ENCODE measurements at regions not wholly inside any gene's neighbourhood (a gene's known extent, or its start where the extent isn't known, plus 50 kb on each side); places are given as distances from the start of the nearest gene placed in this dataset.
A peak's percentile ranks its signal among the peaks of the same experiment; 100 is the strongest.

DNA sequence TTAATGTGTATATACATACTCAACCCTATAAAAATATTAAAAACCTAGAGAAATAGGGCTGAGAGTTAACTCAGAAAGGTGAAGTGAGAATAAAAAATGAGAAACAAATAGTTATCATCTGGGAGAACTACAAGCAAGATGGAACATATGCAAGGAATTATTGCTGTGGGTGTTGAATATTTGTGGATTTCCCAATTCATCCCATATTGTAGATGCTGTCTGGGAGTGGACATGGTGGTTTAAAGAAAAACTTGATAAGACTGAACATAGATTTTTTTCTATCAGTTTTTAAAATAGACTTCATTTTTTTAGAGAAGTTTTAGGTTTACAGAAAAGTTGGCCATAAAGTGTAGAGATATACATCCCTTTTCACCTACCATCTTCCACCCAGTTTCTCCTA, 263.5 kb downstream of the SPATA31D1 start:
- TF ChIP-seq, protein P1, sequence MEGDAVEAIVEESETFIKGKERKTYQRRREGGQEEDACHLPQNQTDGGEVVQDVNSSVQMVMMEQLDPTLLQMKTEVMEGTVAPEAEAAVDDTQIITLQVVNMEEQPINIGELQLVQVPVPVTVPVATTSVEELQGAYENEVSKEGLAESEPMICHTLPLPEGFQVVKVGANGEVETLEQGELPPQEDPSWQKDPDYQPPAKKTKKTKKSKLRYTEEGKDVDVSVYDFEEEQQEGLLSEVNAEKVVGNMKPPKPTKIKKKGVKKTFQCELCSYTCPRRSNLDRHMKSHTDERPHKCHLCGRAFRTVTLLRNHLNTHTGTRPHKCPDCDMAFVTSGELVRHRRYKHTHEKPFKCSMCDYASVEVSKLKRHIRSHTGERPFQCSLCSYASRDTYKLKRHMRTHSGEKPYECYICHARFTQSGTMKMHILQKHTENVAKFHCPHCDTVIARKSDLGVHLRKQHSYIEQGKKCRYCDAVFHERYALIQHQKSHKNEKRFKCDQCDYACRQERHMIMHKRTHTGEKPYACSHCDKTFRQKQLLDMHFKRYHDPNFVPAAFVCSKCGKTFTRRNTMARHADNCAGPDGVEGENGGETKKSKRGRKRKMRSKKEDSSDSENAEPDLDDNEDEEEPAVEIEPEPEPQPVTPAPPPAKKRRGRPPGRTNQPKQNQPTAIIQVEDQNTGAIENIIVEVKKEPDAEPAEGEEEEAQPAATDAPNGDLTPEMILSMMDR (IDR thresholded peaks at IDR 0.05): no peak
- H3K27ac Mint-ChIP-seq: no peak overlapping the region

DNA sequence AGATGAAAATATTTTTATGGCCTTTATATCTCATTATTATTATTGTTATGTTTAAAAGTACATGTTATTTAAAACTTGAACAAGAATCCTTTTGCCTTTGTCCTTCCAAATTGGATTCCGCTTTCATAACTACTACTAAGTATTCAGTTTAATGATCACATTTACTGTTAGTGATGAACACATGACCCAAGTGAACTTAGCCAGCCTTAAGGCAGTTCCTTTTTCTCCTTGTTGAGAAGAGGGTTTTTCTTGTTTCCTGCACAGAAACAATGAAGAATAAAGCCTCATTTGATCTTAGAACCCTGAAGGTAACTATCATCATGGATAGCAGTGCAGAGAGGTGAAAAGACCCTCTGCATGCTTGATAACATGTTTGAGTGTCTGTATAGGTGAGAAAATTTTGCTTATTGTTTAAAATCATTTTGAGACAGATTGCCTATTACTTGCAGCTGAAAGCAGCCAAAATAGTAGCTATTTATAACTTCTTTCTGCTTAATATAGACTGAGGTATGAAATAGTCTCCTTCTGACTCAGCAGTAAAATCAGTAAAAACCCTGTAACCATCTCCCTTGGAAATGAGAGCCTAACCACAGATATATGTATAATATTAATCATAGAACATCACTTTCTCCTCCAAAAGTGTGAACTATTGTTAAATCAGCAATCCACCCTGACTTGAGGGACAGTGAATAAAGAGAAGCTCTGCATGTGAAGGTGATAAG, 266.2 kb downstream of the SPATA31D1 start:
- no peaks in the 10 kb centered on the region for H3K36me3 Mint-ChIP-seq (ENCODE audit: low read depth)
- TF ChIP-seq, protein P1 (IDR thresholded peaks at IDR 0.05): no peak
- no peaks in the 10 kb centered on the region for H3K27me3 Mint-ChIP-seq (ENCODE audit: low read depth, poor library complexity)
- H3K4me3 Mint-ChIP-seq: no peak overlapping the region
- H3K27ac Mint-ChIP-seq: no peak overlapping the region
- no peak for DNase-seq
- H3K4me1 Mint-ChIP-seq: no peaks in the 10 kb centered on the region
- H3K9me3 Mint-ChIP-seq: no peaks in the 10 kb centered on the region

More for the DNA sequence above, 263.5 kb downstream of the SPATA31D1 start:
- Mint-ChIP-seq H3K4me1 (no peaks in the 10 kb centered on the region), H3K36me3 (ENCODE audit: low read depth) (no peaks in the 10 kb centered on the region), H3K4me3 (no peak overlapping the region), H3K27me3 (ENCODE audit: low read depth, poor library complexity) (no peaks in the 10 kb centered on the region), H3K9me3 (no peaks in the 10 kb centered on the region)
- no peak for DNase-seq

DNA sequence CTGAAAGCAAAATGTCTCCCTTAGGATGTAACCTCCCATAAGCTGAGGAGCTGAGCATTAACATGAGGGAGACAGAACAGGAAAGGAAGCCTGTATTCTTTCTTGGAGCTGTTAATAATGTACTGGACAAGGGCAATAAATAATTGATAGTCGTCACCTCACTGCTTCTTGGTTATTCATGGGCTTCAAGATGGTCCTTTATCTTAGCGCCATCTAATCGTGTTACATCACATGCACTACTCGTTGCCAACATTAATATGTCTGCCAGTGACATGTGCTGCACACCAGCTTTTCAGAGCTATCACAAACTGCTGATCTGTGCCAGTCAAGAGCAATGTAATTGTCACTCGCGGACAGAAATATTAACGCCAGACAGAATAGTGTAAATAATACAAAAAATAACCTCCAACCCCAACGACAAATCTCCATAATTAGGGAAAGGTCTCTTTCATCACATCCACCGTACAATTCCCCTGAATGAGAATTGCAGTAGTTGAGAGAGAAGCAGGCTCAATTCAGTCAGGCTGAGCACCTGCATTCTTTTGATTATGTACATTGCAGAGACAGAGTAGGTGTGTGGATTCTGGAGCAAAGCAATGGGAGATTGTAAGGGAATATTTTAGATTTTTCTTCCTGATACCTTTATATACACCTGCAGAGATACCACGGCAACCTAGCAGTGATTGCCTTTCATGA, 267.1 kb downstream of the SPATA31D1 start:
- no peaks in the 10 kb centered on the region for H3K9me3 Mint-ChIP-seq
- H3K4me3 Mint-ChIP-seq: no peak overlapping the region
- no peak for DNase-seq

DNA sequence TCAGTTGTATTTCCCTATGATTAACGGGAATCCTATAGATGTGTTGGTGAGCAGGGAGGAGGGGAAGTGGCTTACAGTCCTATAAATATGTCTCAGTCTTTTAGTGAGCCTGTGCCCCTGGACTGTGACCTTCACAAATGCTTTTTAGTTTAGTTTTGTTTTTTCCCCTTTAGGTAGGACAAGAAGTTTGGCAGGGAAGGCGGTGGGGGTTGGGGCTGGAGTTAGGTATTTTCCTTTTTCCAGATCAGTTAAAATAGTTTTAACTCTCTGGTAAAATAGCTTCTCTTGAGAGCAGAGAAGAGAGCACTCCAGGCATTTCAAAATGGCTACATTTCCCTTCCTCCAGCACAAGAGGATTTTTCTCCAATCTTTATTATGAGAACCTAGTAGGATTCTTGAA, 272.1 kb downstream of the SPATA31D1 start:
- TF ChIP-seq, protein P1 (IDR thresholded peaks at IDR 0.05): no peak
- Mint-ChIP-seq H3K4me3 (no peak overlapping the region), H3K9me3 (peaks cover 7% of the 10 kb centered on the region), H3K4me1 (peaks cover 15% of the 10 kb centered on the region), H3K27ac (peak overlapping the region; percentile 3), H3K27me3 (ENCODE audit: low read depth, poor library complexity) (no peaks in the 10 kb centered on the region), H3K36me3 (ENCODE audit: low read depth) (no peaks in the 10 kb centered on the region)
- DNase-seq: no peak

More for the DNA sequence above, 267.1 kb downstream of the SPATA31D1 start:
- Mint-ChIP-seq H3K36me3 (ENCODE audit: low read depth) (no peaks in the 10 kb centered on the region), H3K4me1 (peaks cover 5% of the 10 kb centered on the region), H3K27me3 (ENCODE audit: low read depth, poor library complexity) (no peaks in the 10 kb centered on the region), H3K27ac (no peak overlapping the region)
- TF ChIP-seq, protein P1 (IDR thresholded peaks at IDR 0.05): no peak

DNA sequence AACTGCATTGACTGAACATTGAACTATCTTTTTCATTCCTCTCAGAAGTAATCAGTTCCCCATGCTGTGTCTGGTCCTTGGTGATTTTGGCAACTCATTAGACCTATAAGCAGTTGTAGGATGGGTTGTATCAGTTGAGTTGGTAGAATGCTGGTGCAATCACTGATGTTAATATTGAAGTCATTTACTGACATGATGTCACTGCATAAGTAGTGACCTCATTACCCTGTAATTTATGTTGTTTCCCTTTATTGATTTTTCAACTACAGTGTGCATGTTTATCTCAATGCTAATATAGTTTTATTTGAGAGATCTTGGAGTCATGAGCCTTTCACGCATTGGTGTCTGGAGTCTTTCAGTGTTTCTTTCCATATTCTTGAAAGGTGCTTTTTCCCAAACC, 275.0 kb downstream of the SPATA31D1 start:
- Mint-ChIP-seq H3K4me1 (peaks cover 15% of the 10 kb centered on the region), H3K9me3 (peaks cover 7% of the 10 kb centered on the region), H3K4me3 (no peak overlapping the region), H3K27ac (no peak overlapping the region), H3K27me3 (ENCODE audit: low read depth, poor library complexity) (no peaks in the 10 kb centered on the region), H3K36me3 (ENCODE audit: low read depth) (no peaks in the 10 kb centered on the region)
- DNase-seq: no peak
- TF ChIP-seq, protein P1 (IDR thresholded peaks at IDR 0.05): no peak
